ENCODE measurements at regions not wholly inside any gene's neighbourhood (a gene's known extent, or its start where the extent isn't known, plus 50 kb on each side); places are given as distances from the start of the nearest gene placed in this dataset.

- TF ChIP-seq CTCF (conservative IDR thresholded peaks at IDR 0.05; ENCODE audit: low read depth, low read length) (no peak), RAD21 (IDR thresholded peaks at IDR 0.05; ENCODE audit: low read length) (no peak)
Measured at GRCh38 chr13:34019870-34020269, 201.9 kb downstream of the RFC3 start.

All from IMR-90 (cell line).